BLaER1 treated with 17β-estradiol and CSF1 and Interleukin-3, amounts not matched to agents 10 nM and 100 nM (cell line): ENCODE measurements at regions not wholly inside any gene's neighbourhood (a gene's known extent, or its start where the extent isn't known, plus 50 kb on each side); places are given as distances from the start of the nearest gene placed in this dataset.

Source experiments
- H3K27ac ChIP-seq, 11 experiments: shearing (Covaris generic); formaldehyde crosslinking; 2 replicates each; pipeline ENCODE4 v1.8.1; 2022
- H3K27me3 ChIP-seq, 11 experiments: shearing (Covaris generic); formaldehyde crosslinking; 2 replicates each; pipeline ENCODE4 v1.8.1; 2022
- H3K36me3 ChIP-seq, 11 experiments: shearing (Covaris generic); formaldehyde crosslinking; 2 replicates each; pipeline ENCODE4 v1.8.1; 2022
- H3K4me1 ChIP-seq, 10 experiments: shearing (Covaris generic); formaldehyde crosslinking; 2 replicates each; pipeline ENCODE4 v1.8.1; 2022
- H3K4me2 ChIP-seq, 11 experiments: shearing (Covaris generic); formaldehyde crosslinking; 2 replicates each; pipeline ENCODE4 v1.8.1; 2022
- H3K4me3 ChIP-seq, 10 experiments: shearing (Covaris generic); formaldehyde crosslinking; 2 replicates each; pipeline ENCODE4 v1.8.1; 2022
- H3K9ac ChIP-seq, 11 experiments: shearing (Covaris generic); formaldehyde crosslinking; 2 replicates each; pipeline ENCODE4 v1.8.1; 2022
- H3K9me3 ChIP-seq, 11 experiments: shearing (Covaris generic); formaldehyde crosslinking; replicated peaks in 1 of 11; 2 replicates each; pipeline ENCODE4 v1.8.1; 2022
- H4K20me1 ChIP-seq, 11 experiments: shearing (Covaris generic); formaldehyde crosslinking; 2 replicates each; pipeline ENCODE4 v1.8.1; 2022
- Cebpa-rat ChIP-seq, 11 experiments: shearing (Covaris generic); IDR thresholded peaks; 2 replicates each; pipeline ENCODE4 v1.8.1; 2022

DNA sequence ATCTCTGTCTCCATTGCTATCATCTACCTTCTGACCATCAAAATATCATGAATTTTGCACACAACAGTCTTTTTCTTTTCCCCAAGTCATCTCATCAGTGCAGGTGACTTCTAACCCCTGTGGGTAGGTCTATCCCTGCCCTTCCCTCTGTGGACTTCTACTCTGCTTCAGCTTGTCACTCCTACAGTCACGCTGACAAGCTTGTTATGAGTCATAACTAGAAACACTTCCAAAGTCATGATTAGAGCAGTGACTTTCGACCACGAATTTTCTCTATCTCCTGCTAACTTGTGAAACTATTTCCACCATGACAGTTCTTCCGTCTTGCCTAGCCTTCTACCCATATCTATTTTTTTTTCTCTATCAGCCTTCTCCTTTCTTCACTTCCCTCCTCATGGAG, 343.7 kb upstream of the ARGLU1 start:
- no peaks in the 10 kb centered on the region for H3K36me3 ChIP-seq
- H3K9ac ChIP-seq, result no peak overlapping the region
- peak overlapping the region in 4 of 11 experiments; percentile 19 to 63 (median 32); a peak in 9 of 22 replicates for H3K4me2 ChIP-seq
- H3K27me3 ChIP-seq, result no peaks in the 10 kb centered on the region
- peaks cover 25 to 43% (median 35%) of the 10 kb centered on the region in 10 experiments for H3K4me1 ChIP-seq
- H4K20me1 ChIP-seq, result no peaks in the 10 kb centered on the region
- TF ChIP-seq Cebpa-rat (IDR thresholded peaks at IDR 0.05), result no peak
- H3K4me3 ChIP-seq, result no peak overlapping the region
- peak overlapping the region in 4 of 11 experiments; percentile 24 to 55 (median 25); a peak in 7 of 22 replicates for H3K27ac ChIP-seq
- peaks cover 0 to 42% (median 19%) of the 10 kb centered on the region in 11 experiments; a peak in 14 of 22 replicates for H3K9me3 ChIP-seq

DNA sequence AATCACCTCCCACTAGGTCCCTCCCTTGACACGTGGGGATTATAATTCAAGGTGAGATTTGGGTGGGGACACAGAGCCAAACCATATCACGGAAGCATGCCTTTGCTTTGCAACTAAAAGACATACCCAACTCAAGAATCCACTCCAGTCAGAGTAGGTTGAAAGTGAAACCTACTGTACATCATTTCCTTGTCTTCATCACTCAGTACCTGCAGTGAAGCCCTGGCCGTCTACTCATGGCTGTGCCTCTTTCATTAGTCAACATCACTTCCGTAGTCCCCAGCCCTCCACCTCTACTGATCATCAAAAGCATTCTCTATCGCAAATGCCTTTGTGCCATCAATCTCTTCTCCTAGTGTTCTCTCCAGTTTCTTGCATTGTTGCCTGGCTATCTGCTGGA, 343.1 kb upstream of the ARGLU1 start:
- H3K4me1 ChIP-seq, result peaks cover 20 to 39% (median 29%) of the 10 kb centered on the region in 10 experiments
- peaks cover 0 to 42% (median 19%) of the 10 kb centered on the region in 11 experiments; a peak in 14 of 22 replicates for H3K9me3 ChIP-seq
- TF ChIP-seq Cebpa-rat (IDR thresholded peaks at IDR 0.05), result no peak
- peak overlapping the region; percentile 1 to 63 (median 18); a peak in 13 of 22 replicates for H3K4me2 ChIP-seq
- no peak overlapping the region for H3K4me3 ChIP-seq
- no peaks in the 10 kb centered on the region for H3K27me3 ChIP-seq
- no peak overlapping the region for H3K9ac ChIP-seq
- H4K20me1 ChIP-seq, result no peaks in the 10 kb centered on the region
- H3K27ac ChIP-seq, result peak overlapping the region in 2 of 11 experiments; percentile 25 to 55; a peak in 3 of 22 replicates
- no peaks in the 10 kb centered on the region for H3K36me3 ChIP-seq

DNA sequence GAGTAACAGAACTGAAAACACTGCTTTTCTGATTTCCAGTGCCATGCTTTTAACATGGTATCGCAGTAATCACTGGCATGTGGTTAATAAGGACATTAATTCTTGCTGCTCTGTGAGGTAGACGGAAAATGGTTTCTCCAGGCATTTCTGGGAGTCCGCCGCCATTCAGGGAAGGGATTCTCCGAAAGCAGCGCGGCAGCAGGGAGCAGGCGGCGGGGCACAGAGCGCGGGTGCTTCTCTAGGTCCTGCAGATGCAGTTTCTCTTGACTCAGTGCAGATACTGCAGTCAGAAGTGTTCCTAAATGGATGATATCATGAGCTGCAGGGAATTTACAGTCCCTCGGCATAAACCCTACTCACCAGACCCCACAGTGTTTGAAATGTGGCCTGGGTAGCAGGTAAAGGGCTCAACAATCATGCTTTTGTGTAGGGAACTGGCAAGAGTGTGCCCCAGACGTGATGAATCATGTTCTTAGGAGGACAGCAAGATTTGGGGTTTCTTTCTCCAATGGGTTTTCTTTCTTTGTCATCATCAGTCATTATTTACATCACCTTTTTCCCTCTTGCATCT, 338.6 kb upstream of the ARGLU1 start:
- Histone ChIP-seq H3K36me3 (no peaks in the 10 kb centered on the region), H3K9ac (no peak overlapping the region), H3K27me3 (no peaks in the 10 kb centered on the region), H3K4me1 (peaks cover 10 to 20% (median 16%) of the 10 kb centered on the region in 10 experiments; a peak in 17 of 20 replicates), H3K27ac (no peak overlapping the region), H3K4me3 (no peak overlapping the region), H3K4me2 (no peak overlapping the region), H4K20me1 (no peaks in the 10 kb centered on the region), H3K9me3 (peaks cover 0 to 19% (median 8%) of the 10 kb centered on the region in 11 experiments; a peak in 15 of 22 replicates)
- TF ChIP-seq Cebpa-rat (IDR thresholded peaks at IDR 0.05), result no peak

DNA sequence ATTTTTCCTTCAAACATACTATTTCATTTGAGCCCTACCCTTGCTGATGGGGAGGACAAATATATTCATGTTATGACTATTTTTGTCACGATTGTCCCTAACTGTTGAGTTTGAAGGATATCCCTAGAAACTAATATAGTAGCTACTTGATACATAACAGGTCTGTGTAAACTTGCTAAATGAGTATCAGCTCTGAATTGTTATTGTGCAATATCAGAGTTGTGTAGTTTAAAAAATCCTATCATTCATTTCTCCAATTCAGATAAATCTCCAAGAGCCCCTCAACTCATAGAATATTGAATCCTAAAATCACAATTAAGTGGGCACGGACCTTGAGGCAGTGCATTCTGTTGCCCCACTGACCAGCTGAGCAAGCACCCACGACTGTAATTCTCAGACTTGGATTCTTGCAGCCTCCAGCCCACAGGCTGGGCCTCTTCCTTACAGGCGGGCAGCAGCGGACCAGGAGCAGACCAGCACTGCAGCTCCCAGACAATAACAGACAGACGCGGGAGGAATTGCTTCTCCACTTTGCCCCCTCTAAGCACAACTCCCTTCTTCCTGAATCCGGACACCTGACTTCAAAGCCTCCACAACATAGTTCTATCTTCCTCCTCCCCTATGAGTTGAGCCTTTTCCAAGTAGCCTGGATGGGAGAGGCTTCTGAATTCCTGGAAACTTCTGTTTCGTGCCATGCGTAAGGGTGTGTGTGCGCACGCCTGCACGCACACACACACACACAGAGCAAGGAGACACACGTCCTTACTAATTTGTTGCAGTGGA, 337.6 kb upstream of the ARGLU1 start:
- no peak overlapping the region for H3K27ac ChIP-seq
- TF ChIP-seq Cebpa-rat (IDR thresholded peaks at IDR 0.05), result 0 out of 22 replicates have a peak, but pooled peaks of 1 of the 11 experiments have one; percentile 20
- peaks cover 6 to 13% (median 8%) of the 10 kb centered on the region in 10 experiments; a peak in 15 of 20 replicates for H3K4me1 ChIP-seq
- H3K4me2 ChIP-seq, result no peak overlapping the region
- peaks cover 0 to 12% (median 2%) of the 10 kb centered on the region in 11 experiments; a peak in 12 of 22 replicates for H3K9me3 ChIP-seq
- H3K4me3 ChIP-seq, result no peak overlapping the region
- H4K20me1 ChIP-seq, result no peaks in the 10 kb centered on the region
- no peaks in the 10 kb centered on the region for H3K36me3 ChIP-seq
- no peaks in the 10 kb centered on the region for H3K27me3 ChIP-seq
- H3K9ac ChIP-seq, result no peak overlapping the region

DNA sequence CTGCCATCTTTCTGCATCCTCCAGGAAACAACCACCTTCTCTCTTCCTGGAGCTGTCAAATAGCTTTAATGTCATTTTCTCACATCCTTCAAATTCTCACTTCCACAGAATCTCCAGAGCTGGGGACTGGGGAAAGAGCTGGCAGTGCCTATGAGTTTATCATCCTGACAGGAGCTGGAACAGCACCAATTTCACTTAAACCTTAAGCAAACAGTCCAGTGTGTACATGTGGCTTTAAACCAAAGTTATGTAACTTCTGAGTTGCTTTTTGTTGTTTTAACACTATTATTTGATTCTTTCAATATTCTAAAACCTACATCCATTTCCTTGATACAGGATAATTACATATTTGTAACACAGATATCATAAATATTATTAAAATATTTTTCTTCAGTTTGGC, 331.5 kb upstream of the ARGLU1 start:
- Histone ChIP-seq H3K9ac (no peak overlapping the region), H3K27me3 (no peaks in the 10 kb centered on the region), H3K27ac (no peak overlapping the region), H3K4me3 (no peak overlapping the region), H4K20me1 (no peaks in the 10 kb centered on the region), H3K4me1 (no peaks in the 10 kb centered on the region), H3K4me2 (no peak overlapping the region), H3K9me3 (peaks cover 0 to 7% (median 0%) of the 10 kb centered on the region in 11 experiments; a peak in 5 of 22 replicates), H3K36me3 (no peaks in the 10 kb centered on the region)
- TF ChIP-seq Cebpa-rat (IDR thresholded peaks at IDR 0.05), result no peak

DNA sequence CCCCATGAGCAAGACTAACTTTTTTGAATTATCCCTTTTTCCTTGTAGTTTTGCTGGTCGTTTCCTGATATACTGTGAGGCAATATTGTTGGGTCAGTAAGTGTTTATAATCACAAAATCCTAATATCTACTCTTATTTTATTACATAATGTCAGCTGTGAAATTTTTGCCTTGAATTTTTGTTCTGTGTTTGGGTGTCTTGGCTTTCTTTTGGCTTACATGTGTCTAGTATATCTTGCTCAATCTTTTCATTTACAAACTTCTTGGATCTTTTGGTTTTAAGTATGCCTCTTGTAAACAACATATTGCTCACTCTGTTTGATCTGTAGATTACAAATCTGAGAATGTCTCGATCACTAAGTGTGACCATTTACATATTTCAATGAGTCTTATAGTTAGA, 330.3 kb upstream of the ARGLU1 start:
- Histone ChIP-seq H3K4me1 (no peaks in the 10 kb centered on the region), H4K20me1 (no peaks in the 10 kb centered on the region), H3K4me3 (no peak overlapping the region), H3K4me2 (no peak overlapping the region), H3K27me3 (no peaks in the 10 kb centered on the region), H3K27ac (no peak overlapping the region), H3K9ac (no peak overlapping the region), H3K9me3 (peaks cover 0 to 7% (median 0%) of the 10 kb centered on the region in 11 experiments; a peak in 5 of 22 replicates), H3K36me3 (no peaks in the 10 kb centered on the region)
- TF ChIP-seq Cebpa-rat (IDR thresholded peaks at IDR 0.05), result no peak

DNA sequence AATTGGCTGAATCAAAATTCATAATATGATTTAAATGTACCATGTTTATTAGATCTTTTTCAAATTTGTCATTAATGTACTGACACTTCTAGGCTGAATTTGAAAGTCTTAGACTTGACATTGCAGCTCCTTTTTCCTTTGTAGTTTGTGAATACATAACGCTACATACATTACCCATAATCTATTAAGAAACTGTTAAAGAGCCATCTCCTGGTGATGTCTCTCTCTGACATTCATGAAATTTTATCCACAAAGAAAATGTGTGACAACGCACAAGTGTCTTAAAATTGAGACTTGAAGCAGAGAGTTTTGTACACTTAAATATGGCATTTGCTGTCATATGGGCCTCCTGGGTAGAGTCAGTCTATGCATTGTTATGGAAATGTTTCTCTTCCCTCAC, 320.2 kb upstream of the ARGLU1 start:
- Histone ChIP-seq H3K4me2 (no peak overlapping the region), H4K20me1 (no peaks in the 10 kb centered on the region), H3K9me3 (peaks cover 9 to 36% (median 20%) of the 10 kb centered on the region in 11 experiments), H3K4me1 (no peaks in the 10 kb centered on the region), H3K27ac (no peak overlapping the region), H3K4me3 (no peak overlapping the region), H3K9ac (no peak overlapping the region), H3K27me3 (no peaks in the 10 kb centered on the region), H3K36me3 (no peaks in the 10 kb centered on the region)
- TF ChIP-seq Cebpa-rat (IDR thresholded peaks at IDR 0.05), result no peak

DNA sequence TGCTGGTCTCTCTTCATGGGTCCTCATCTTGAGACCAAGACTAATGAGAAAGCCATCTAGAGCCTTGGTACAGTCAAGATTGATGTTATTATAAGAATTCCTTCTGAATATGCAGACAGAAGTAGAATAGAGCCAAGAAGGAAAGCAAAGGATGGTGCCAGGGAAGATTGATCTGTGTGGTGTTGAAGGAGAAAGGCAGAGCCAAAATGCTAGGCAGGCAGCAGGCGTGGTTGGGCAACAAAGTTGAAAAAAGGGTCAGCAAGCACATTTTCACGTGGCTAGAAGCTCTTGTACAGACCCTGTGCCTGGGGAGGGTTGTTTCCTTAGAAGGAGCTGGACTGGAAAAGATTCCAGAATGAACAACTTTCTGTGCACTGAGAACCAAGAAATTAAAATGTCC, 319.7 kb upstream of the ARGLU1 start:
- no peaks in the 10 kb centered on the region for H3K27me3 ChIP-seq
- H4K20me1 ChIP-seq, result no peaks in the 10 kb centered on the region
- no peaks in the 10 kb centered on the region for H3K4me1 ChIP-seq
- TF ChIP-seq Cebpa-rat (IDR thresholded peaks at IDR 0.05), result no peak
- H3K9me3 ChIP-seq, result peaks cover 9 to 36% (median 20%) of the 10 kb centered on the region in 11 experiments
- no peak overlapping the region for H3K9ac ChIP-seq
- no peaks in the 10 kb centered on the region for H3K36me3 ChIP-seq
- no peak overlapping the region for H3K4me3 ChIP-seq
- no peak overlapping the region for H3K4me2 ChIP-seq
- H3K27ac ChIP-seq, result no peak overlapping the region

DNA sequence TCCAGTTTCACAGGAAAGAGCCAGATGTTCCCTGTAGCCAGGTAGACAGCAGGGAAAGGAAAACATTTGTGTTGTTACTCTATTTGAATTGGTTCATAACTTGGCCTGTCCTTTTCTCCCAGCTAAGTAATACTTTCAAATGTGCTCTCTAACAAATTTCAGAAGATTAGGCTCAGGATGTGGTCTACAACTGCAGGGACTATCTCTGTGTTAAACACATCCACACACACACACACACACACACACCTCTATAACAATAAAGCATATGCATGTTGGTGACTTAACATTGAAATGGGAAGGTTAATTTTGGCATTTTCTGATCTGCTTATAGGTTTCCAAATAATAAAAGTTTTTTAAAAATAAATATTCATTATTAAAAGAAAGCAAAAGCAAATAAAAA, 316.0 kb upstream of the ARGLU1 start:
- TF ChIP-seq Cebpa-rat (IDR thresholded peaks at IDR 0.05), result no peak
- no peaks in the 10 kb centered on the region for H4K20me1 ChIP-seq
- H3K36me3 ChIP-seq, result no peaks in the 10 kb centered on the region
- H3K27ac ChIP-seq, result no peak overlapping the region
- no peak overlapping the region for H3K4me2 ChIP-seq
- no peak overlapping the region for H3K9ac ChIP-seq
- peaks cover 4 to 22% (median 17%) of the 10 kb centered on the region in 11 experiments for H3K9me3 ChIP-seq
- no peaks in the 10 kb centered on the region for H3K27me3 ChIP-seq
- no peak overlapping the region for H3K4me3 ChIP-seq
- no peaks in the 10 kb centered on the region for H3K4me1 ChIP-seq
